ENCODE measurements at regions not wholly inside any gene's neighbourhood (a gene's known extent, or its start where the extent isn't known, plus 50 kb on each side); places are given as distances from the start of the nearest gene placed in this dataset.

GRCh38 chr20:20992686-20993360 lies 113.3 kb downstream of the LINC00237 start:
- DNase-seq = no peak

- no peak for DNase-seq
These were observed 113.9 kb downstream of the LINC00237 start for GRCh38 chr20:20992277-20992676.

GRCh38 chr20:20989081-20989480 lies 117.1 kb downstream of the LINC00237 start:
- no peak for DNase-seq

GRCh38 chr20:20979934-20980333 lies 126.2 kb downstream of the LINC00237 start:
- no peak for DNase-seq

GRCh38 chr20:20977786-20978185 lies 128.4 kb downstream of the LINC00237 start:
- no peak for DNase-seq

- no peak for DNase-seq
These were observed 133.7 kb downstream of the LINC00237 start for GRCh38 chr20:20972490-20972889.

- DNase-seq = no peak
These were observed 134.3 kb downstream of the LINC00237 start for GRCh38 chr20:20971810-20972209.

- DNase-seq = no peak
These were observed 135.3 kb downstream of the LINC00237 start for GRCh38 chr20:20970841-20971240.

GRCh38 chr20:20969701-20970280 lies 136.4 kb downstream of the LINC00237 start:
- no peak for DNase-seq

GRCh38 chr20:20967564-20968184 lies 138.5 kb downstream of the LINC00237 start:
- no peak for DNase-seq

GRCh38 chr20:20966171-20966570 lies 140.0 kb downstream of the LINC00237 start:
- DNase-seq = no peak

- no peak for DNase-seq
These were observed 147.0 kb downstream of the LINC00237 start for GRCh38 chr20:20959031-20959755.

- no peak for DNase-seq
These were observed 149.6 kb downstream of the LINC00237 start for GRCh38 chr20:20956513-20956931.

GRCh38 chr20:20955892-20956291 lies 150.3 kb downstream of the LINC00237 start:
- DNase-seq = no peak

GRCh38 chr20:20953738-20954618 lies 152.2 kb downstream of the LINC00237 start:
- DNase-seq = peak; percentile 15

GRCh38 chr20:20950620-20951019 lies 155.5 kb downstream of the LINC00237 start:
- DNase-seq = no peak

- no peak for DNase-seq
These were observed 159.9 kb downstream of the LINC00237 start for GRCh38 chr20:20946122-20946759.

- DNase-seq = no peak
These were observed 164.7 kb downstream of the LINC00237 start for GRCh38 chr20:20941468-20941889.

- DNase-seq = no peak
These were observed 167.2 kb downstream of the LINC00237 start for GRCh38 chr20:20939006-20939405.

- no peak for DNase-seq
These were observed 167.6 kb downstream of the LINC00237 start for GRCh38 chr20:20938599-20938998.

- DNase-seq = no peak
These were observed 168.0 kb downstream of the LINC00237 start for GRCh38 chr20:20938131-20938530.
